NB4 (cell line): ENCODE measurements at regions not wholly inside any gene's neighbourhood (a gene's known extent, or its start where the extent isn't known, plus 50 kb on each side); places are given as distances from the start of the nearest gene placed in this dataset.
"Not testable (repeated sequence)": the region's sequence is repeated elsewhere in the genome, so short reads cannot be mapped to it uniquely, and the experiment has no call there.

ENCODE experiments used
- DNase-seq: peaks from one replicate; pipeline ENCODE4 v3.0.0; 2010; ENCODE audit warnings: low read depth
- H3K4me3 ChIP-seq: one replicate; pipeline ENCODE4 v1.5.1; 2011; ENCODE audit warnings: mild to moderate bottlenecking, low read depth, low read length, moderate library complexity
- MYC ChIP-seq: IDR thresholded peaks from 2 replicates; pipeline ENCODE4 v1.6.1; 2011; ENCODE audit warnings: low read depth, low read length
- POLR2A ChIP-seq: IDR thresholded peaks from 2 replicates; pipeline ENCODE4 v1.6.1; 2011; ENCODE audit warnings: mild to moderate bottlenecking; ENCODE audit not compliant: insufficient read length; ENCODE audit errors: extremely low read depth
- TF ChIP-seq, protein P1 (sequence below): IDR thresholded peaks from 2 replicates; pipeline ENCODE4 v1.6.1; 2011; ENCODE audit warnings: low read depth, low read length
- TF ChIP-seq, protein P2 (sequence below): IDR thresholded peaks from one replicate; pipeline ENCODE4 v1.5.1; 2012; ENCODE audit warnings: low read depth, low read length

DNA sequence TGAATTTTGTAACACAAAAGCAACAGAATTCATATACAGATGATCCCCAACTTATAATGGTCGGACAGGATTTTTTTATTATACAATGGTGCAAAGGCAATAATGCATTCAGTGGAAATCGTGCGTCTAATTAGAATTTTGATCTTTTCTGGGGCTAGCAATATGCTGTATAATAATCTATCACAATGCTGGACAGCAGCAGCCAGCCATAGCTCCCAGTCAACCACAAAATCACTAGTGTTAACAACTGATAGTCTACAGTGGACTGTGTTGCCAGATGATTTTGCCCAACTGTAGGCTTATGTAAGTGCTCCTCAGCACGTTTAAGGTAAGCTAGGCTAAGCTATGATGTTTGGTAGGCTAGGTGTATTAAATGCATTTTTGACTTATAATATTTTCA, 399.0 kb upstream of the SLC39A10 start:
- TF ChIP-seq MYC (no peak), POLR2A (no peak)
- TF ChIP-seq, protein P1, sequence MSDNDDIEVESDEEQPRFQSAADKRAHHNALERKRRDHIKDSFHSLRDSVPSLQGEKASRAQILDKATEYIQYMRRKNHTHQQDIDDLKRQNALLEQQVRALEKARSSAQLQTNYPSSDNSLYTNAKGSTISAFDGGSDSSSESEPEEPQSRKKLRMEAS, result no peak
- TF ChIP-seq, protein P2, sequence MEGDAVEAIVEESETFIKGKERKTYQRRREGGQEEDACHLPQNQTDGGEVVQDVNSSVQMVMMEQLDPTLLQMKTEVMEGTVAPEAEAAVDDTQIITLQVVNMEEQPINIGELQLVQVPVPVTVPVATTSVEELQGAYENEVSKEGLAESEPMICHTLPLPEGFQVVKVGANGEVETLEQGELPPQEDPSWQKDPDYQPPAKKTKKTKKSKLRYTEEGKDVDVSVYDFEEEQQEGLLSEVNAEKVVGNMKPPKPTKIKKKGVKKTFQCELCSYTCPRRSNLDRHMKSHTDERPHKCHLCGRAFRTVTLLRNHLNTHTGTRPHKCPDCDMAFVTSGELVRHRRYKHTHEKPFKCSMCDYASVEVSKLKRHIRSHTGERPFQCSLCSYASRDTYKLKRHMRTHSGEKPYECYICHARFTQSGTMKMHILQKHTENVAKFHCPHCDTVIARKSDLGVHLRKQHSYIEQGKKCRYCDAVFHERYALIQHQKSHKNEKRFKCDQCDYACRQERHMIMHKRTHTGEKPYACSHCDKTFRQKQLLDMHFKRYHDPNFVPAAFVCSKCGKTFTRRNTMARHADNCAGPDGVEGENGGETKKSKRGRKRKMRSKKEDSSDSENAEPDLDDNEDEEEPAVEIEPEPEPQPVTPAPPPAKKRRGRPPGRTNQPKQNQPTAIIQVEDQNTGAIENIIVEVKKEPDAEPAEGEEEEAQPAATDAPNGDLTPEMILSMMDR, result no peak
- DNase-seq, result no peak
- H3K4me3 ChIP-seq, result no peak overlapping the region

DNA sequence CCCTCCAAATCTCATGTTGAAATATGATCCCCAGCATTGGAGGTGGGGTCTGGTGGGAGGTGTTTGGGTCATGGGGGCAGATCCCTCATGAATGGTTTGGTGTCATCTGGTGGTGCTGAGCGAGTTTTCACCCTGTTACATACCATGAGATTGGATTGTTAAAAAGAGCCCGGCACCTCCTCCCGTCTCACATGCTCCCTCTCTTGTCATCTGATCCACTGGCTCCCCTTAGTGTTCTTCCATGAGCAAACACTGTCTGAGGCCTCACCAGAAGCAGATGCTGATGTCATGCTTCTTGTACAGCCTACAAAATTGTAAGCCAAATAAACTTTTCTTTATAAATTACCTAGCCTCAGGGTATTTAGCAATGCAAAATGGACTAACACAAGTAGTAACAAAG, 405.0 kb upstream of the SLC39A10 start:
- peak; percentile 7 for DNase-seq
- TF ChIP-seq MYC, result no peak
- no peak for TF ChIP-seq POLR2A
- TF ChIP-seq, protein P2, result no peak
- TF ChIP-seq, protein P1, result no peak
- no peak overlapping the region for H3K4me3 ChIP-seq

DNA sequence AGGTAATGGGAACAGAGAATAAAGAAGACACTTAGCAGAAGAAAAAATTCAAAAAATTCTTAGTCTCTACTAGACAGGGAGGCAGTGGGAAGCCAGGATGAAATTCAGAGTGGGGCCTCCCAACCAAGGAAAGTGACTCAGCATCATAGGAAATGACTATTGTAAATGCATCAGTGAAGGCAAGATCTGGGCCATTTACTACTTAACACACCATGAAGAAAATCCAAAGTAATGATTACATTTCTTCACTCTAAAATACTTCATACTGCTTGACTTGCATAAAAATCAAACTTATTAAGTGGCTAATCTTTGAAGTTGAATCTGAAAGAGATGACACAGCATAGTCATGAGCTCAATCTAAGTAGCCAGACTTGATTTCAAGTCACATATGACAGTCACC, 405.8 kb upstream of the SLC39A10 start:
- H3K4me3 ChIP-seq, result no peak overlapping the region
- TF ChIP-seq, protein P1, result no peak
- TF ChIP-seq, protein P2, result no peak
- TF ChIP-seq POLR2A, result no peak
- no peak for TF ChIP-seq MYC
- DNase-seq, result no peak

DNA sequence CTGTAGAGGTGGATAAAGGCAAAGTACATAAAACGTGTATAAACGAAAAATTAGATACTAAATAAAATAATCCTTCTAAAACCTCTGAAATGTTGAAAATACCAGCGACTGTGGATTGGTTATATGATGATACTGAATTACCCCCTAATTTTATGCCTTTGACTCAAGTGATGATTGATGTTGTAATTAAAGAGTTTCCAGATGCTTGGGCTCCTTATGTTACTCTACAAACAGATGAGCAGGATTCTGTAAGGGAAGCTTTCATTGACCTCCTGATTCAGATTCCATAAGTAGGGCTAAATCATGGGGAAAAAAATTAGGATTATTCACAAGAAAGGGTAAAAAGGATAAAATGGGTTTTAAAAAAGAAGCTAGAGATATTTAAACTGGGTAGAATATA, 418.2 kb upstream of the SLC39A10 start:
- TF ChIP-seq POLR2A (no peak), MYC (no peak)
- TF ChIP-seq, protein P2, result no peak
- TF ChIP-seq, protein P1, result no peak
- no peak for DNase-seq
- no peak overlapping the region for H3K4me3 ChIP-seq

DNA sequence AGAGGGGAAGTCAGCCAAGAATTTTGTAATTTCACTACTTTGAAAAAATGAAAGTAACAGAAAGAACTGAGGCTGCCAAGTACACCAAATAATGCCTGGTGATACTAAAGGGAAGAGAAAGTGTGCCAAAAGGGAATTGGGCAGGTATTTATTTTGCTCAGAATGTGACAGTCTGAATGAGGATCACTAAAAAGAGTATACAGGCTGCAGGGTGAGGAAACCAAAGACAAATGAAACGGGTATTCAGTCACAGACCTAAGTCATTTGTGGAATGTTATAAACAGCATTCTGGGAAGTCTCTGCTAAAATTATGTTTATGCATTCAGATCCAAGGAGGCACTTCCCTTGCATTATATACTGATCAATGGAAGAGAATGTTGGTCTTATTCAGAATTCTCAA, 418.6 kb upstream of the SLC39A10 start:
- H3K4me3 ChIP-seq, result no peak overlapping the region
- no peak for DNase-seq
- no peak for TF ChIP-seq POLR2A
- TF ChIP-seq MYC, result no peak
- TF ChIP-seq, protein P1, result no peak
- TF ChIP-seq, protein P2, result no peak

DNA sequence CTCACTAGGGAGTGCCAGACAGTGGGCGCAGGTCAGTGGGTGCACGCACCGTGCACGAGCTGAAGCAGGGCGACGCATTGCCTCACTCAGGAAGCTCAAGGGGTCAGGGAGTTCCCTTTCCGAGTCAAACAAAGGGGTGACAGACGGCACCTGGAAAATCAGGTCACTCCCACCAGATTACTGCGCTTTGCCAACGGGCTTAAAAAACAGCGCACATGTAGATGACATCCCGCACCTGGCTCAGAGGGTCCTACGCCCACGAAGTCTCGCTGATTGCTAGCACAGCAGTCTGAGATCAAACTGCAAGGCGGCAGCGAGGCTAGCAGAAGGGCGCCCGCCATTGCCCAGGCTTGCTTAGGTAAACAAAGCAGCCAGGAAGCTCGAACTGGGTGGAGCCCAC, 428.5 kb upstream of the SLC39A10 start:
- not testable (repeated sequence) for DNase-seq, H3K4me3 ChIP-seq
